ENCODE measurements at regions not wholly inside any gene's neighbourhood (a gene's known extent, or its start where the extent isn't known, plus 50 kb on each side); places are given as distances from the start of the nearest gene placed in this dataset.

- Histone ChIP-seq H3K9ac (replicated peaks; ENCODE audit: extremely low read depth, insufficient read depth, low read length) (no peak overlapping the region), H3K4me2 (ENCODE audit: insufficient read depth, low read length) (no peak overlapping the region), H3K79me2 (ENCODE audit: control insufficient read depth, insufficient read depth, low read length) (no peaks in the 10 kb centered on the region), H2AFZ (ENCODE audit: low read depth, low read length) (no peak overlapping the region), H3K27ac (ENCODE audit: insufficient read depth, low read depth, low read length) (no peak overlapping the region), H3K27me3 (ENCODE audit: control insufficient read depth in 2 of 2, insufficient read depth in 2 of 2, low read length in 2 of 2) (no peaks in the 10 kb centered on the region), H3K4me3 (replicated peaks in 1 of 3; ENCODE audit: insufficient read depth in 1 of 3, low read depth in 1 of 3, low read length in 3 of 3) (no peak overlapping the region), H3K9me3 (replicated peaks; ENCODE audit: control insufficient read depth, insufficient read depth, low read length) (no peaks in the 10 kb centered on the region), H3K4me1 (ENCODE audit: control insufficient read depth, extremely low read depth, insufficient read depth, low read length) (no peaks in the 10 kb centered on the region), H4K20me1 (replicated peaks; ENCODE audit: control insufficient read depth, extremely low read depth, insufficient read depth, low read length) (no peaks in the 10 kb centered on the region), H3K9me1 (replicated peaks; ENCODE audit: control insufficient read depth, extremely low read depth, insufficient read depth, low read length) (no peaks in the 10 kb centered on the region), H3K36me3 (ENCODE audit: control insufficient read depth in 2 of 2, extremely low read depth in 1 of 2, insufficient read depth in 2 of 2, low read length in 2 of 2) (no peaks in the 10 kb centered on the region)
- no TSS peak for BruUV-seq (replicated peaks)
- TF ChIP-seq POLR2AphosphoS5 (IDR thresholded peaks at IDR 0.05; ENCODE audit: insufficient read depth, low read depth, low read length) (no peak), GATA2 (IDR thresholded peaks at IDR 0.05; ENCODE audit: insufficient read depth, insufficient read length, low read depth, low read length) (no peak), EZH2 (IDR thresholded peaks at IDR 0.05; ENCODE audit: borderline replicate concordance, low read depth, low read length, severe bottlenecking) (no peak)
- dilution Hi-C loops (cut with MboI; ENCODE audit: extremely low pct_ligation_motif_present, low sequenced_read_pairs) (no loop called here), intact Hi-C loops (cut with micrococcal nuclease) (no loop called here)
- DNase-seq (ENCODE audit: low read depth, low spot score) (no peak), FAIRE-seq (no peak)
- POLR2A ChIA-PET = no interaction called here
- CTCF ChIA-PET = interaction anchor here (0.9 to 1.3 kb wide), 3 partner anchors 9 to 81 kb away, joined by 3 to 6 read pairs (median 3); no protein-coding TSS in a partner anchor
Measured at GRCh38 chr5:89983216-89983615, 426.3 kb downstream of the CETN3 start.

- FAIRE-seq (no peak), DNase-seq (ENCODE audit: low read depth, low spot score) (no peak)
- Histone ChIP-seq H4K20me1 (replicated peaks; ENCODE audit: control insufficient read depth, extremely low read depth, insufficient read depth, low read length) (no peaks in the 10 kb centered on the region), H3K9ac (replicated peaks; ENCODE audit: extremely low read depth, insufficient read depth, low read length) (no peak overlapping the region), H3K4me1 (ENCODE audit: control insufficient read depth, extremely low read depth, insufficient read depth, low read length) (no peaks in the 10 kb centered on the region), H3K9me1 (replicated peaks; ENCODE audit: control insufficient read depth, extremely low read depth, insufficient read depth, low read length) (no peaks in the 10 kb centered on the region), H3K4me2 (ENCODE audit: insufficient read depth, low read length) (no peak overlapping the region), H3K9me3 (replicated peaks; ENCODE audit: control insufficient read depth, insufficient read depth, low read length) (no peaks in the 10 kb centered on the region), H3K4me3 (replicated peaks in 1 of 3; ENCODE audit: insufficient read depth in 1 of 3, low read depth in 1 of 3, low read length in 3 of 3) (no peak overlapping the region), H3K36me3 (ENCODE audit: control insufficient read depth in 2 of 2, extremely low read depth in 1 of 2, insufficient read depth in 2 of 2, low read length in 2 of 2) (no peaks in the 10 kb centered on the region), H3K27me3 (ENCODE audit: control insufficient read depth in 2 of 2, insufficient read depth in 2 of 2, low read length in 2 of 2) (no peaks in the 10 kb centered on the region), H2AFZ (ENCODE audit: low read depth, low read length) (no peak overlapping the region), H3K27ac (ENCODE audit: insufficient read depth, low read depth, low read length) (no peak overlapping the region), H3K79me2 (ENCODE audit: control insufficient read depth, insufficient read depth, low read length) (no peaks in the 10 kb centered on the region)
- no peak for TF ChIP-seq EZH2 (IDR thresholded peaks at IDR 0.05; ENCODE audit: borderline replicate concordance, low read depth, low read length, severe bottlenecking)
- no peak for TF ChIP-seq GATA2 (IDR thresholded peaks at IDR 0.05; ENCODE audit: insufficient read depth, insufficient read length, low read depth, low read length)
- no peak for TF ChIP-seq FOS (IDR thresholded peaks at IDR 0.05; ENCODE audit: borderline replicate concordance, insufficient read depth, low read length)
- TF ChIP-seq POLR2A (IDR thresholded peaks at IDR 0.05; ENCODE audit: low read depth, low read length) = no peak
- no peak for TF ChIP-seq MAX (IDR thresholded peaks at IDR 0.05; ENCODE audit: insufficient read depth, insufficient read length)
- no peak for TF ChIP-seq CTCF (IDR thresholded peaks at IDR 0.05; ENCODE audit: extremely low read depth in 1 of 2, insufficient read depth in 1 of 2, low read depth in 1 of 2, low read length in 2 of 2)
- no peak for TF ChIP-seq MYC (IDR thresholded peaks at IDR 0.05; ENCODE audit: low read depth, low read length)
- TF ChIP-seq JUN (IDR thresholded peaks at IDR 0.05; ENCODE audit: borderline replicate concordance, insufficient read depth, insufficient read length, low read depth) = no peak
- TF ChIP-seq POLR2AphosphoS5 (IDR thresholded peaks at IDR 0.05; ENCODE audit: insufficient read depth, low read depth, low read length) = no peak
- ChIA-PET POLR2A (no interaction called here), CTCF (interaction anchor here (0.9 to 1.3 kb wide), 7 partner anchors 8 to 179 kb away, joined by 3 to 6 read pairs (median 3); no protein-coding TSS in a partner anchor)
- dilution Hi-C loops (cut with MboI; ENCODE audit: extremely low pct_ligation_motif_present, low sequenced_read_pairs) = no loop called here
- no TSS peak for BruUV-seq (replicated peaks)
- intact Hi-C loops (cut with micrococcal nuclease) = no loop called here
Measured at GRCh38 chr5:89981878-89982773, 427.4 kb downstream of the CETN3 start.

Measured in endothelial cell of umbilical vein (primary cell).